ENCODE measurements at regions not wholly inside any gene's neighbourhood (a gene's known extent, or its start where the extent isn't known, plus 50 kb on each side); places are given as distances from the start of the nearest gene placed in this dataset.

GRCh38 chr7:25325186-25325757, 97.0 kb upstream of the NPVF start:
- TF ChIP-seq POLR2A (IDR thresholded peaks at IDR 0.05) (no peak), POLR2AphosphoS5 (IDR thresholded peaks at IDR 0.05) (no peak)
- TF ChIP-seq, protein P1, sequence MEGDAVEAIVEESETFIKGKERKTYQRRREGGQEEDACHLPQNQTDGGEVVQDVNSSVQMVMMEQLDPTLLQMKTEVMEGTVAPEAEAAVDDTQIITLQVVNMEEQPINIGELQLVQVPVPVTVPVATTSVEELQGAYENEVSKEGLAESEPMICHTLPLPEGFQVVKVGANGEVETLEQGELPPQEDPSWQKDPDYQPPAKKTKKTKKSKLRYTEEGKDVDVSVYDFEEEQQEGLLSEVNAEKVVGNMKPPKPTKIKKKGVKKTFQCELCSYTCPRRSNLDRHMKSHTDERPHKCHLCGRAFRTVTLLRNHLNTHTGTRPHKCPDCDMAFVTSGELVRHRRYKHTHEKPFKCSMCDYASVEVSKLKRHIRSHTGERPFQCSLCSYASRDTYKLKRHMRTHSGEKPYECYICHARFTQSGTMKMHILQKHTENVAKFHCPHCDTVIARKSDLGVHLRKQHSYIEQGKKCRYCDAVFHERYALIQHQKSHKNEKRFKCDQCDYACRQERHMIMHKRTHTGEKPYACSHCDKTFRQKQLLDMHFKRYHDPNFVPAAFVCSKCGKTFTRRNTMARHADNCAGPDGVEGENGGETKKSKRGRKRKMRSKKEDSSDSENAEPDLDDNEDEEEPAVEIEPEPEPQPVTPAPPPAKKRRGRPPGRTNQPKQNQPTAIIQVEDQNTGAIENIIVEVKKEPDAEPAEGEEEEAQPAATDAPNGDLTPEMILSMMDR (IDR thresholded peaks at IDR 0.05), result no peak

Measured in gastroesophageal sphincter (tissue), 3 donors.